T1000 (cell line): ENCODE measurements at regions not wholly inside any gene's neighbourhood (a gene's known extent, or its start where the extent isn't known, plus 50 kb on each side); places are given as distances from the start of the nearest gene placed in this dataset.
"Not testable (repeated sequence)": the region's sequence is repeated elsewhere in the genome, so short reads cannot be mapped to it uniquely, and the experiment has no call there.

Experiments used
- DNase-seq: peaks from one replicate; lab custom pipeline; 2025; ENCODE audit warnings: mixed read lengths; lab: John Stamatoyannopoulos, UW

GRCh38 chr12:42918443-42918842 lies 328.9 kb upstream of the PRICKLE1 start:
- no peak for DNase-seq

- DNase-seq: no peak
These were observed 326.6 kb upstream of the PRICKLE1 start for GRCh38 chr12:42916143-42916542.

GRCh38 chr12:42915426-42915825 lies 325.9 kb upstream of the PRICKLE1 start:
- DNase-seq: no peak

GRCh38 chr12:42912367-42912766 lies 322.8 kb upstream of the PRICKLE1 start:
- DNase-seq: no peak

- no peak for DNase-seq
These were observed 321.1 kb upstream of the PRICKLE1 start for GRCh38 chr12:42910656-42911055.

GRCh38 chr12:42908712-42909111 lies 319.2 kb upstream of the PRICKLE1 start:
- DNase-seq: no peak

- DNase-seq: not testable (repeated sequence)
These were observed 317.3 kb upstream of the PRICKLE1 start for GRCh38 chr12:42906801-42907200.

GRCh38 chr12:42905419-42905705 lies 315.8 kb upstream of the PRICKLE1 start:
- DNase-seq: no peak

GRCh38 chr12:42904683-42905418 lies 315.3 kb upstream of the PRICKLE1 start:
- DNase-seq: no peak

GRCh38 chr12:42903736-42904135 lies 314.2 kb upstream of the PRICKLE1 start:
- DNase-seq: no peak

GRCh38 chr12:42902001-42902400 lies 312.5 kb upstream of the PRICKLE1 start:
- DNase-seq: no peak

GRCh38 chr12:42893803-42894202 lies 304.3 kb upstream of the PRICKLE1 start:
- no peak for DNase-seq

GRCh38 chr12:42892702-42893551 lies 303.4 kb upstream of the PRICKLE1 start:
- DNase-seq: no peak

- no peak for DNase-seq
These were observed 298.1 kb upstream of the PRICKLE1 start for GRCh38 chr12:42887657-42888056.

- no peak for DNase-seq
These were observed 296.6 kb upstream of the PRICKLE1 start for GRCh38 chr12:42886160-42886559.

- no peak for DNase-seq
These were observed 296.1 kb upstream of the PRICKLE1 start for GRCh38 chr12:42885677-42886076.

- DNase-seq: no peak
These were observed 294.6 kb upstream of the PRICKLE1 start for GRCh38 chr12:42884116-42884515.

- no peak for DNase-seq
These were observed 283.9 kb upstream of the PRICKLE1 start for GRCh38 chr12:42873401-42873800.

- DNase-seq: no peak
These were observed 282.3 kb upstream of the PRICKLE1 start for GRCh38 chr12:42871816-42872215.

- DNase-seq: no peak
These were observed 278.7 kb upstream of the PRICKLE1 start for GRCh38 chr12:42868291-42868690.

- DNase-seq: no peak
These were observed 275.7 kb upstream of the PRICKLE1 start for GRCh38 chr12:42865282-42865681.

- DNase-seq: no peak
These were observed 272.5 kb upstream of the PRICKLE1 start for GRCh38 chr12:42862055-42862454.

- DNase-seq: not testable (repeated sequence)
These were observed 270.8 kb upstream of the PRICKLE1 start for GRCh38 chr12:42860331-42860730.
